ENCODE measurements at regions not wholly inside any gene's neighbourhood (a gene's known extent, or its start where the extent isn't known, plus 50 kb on each side); places are given as distances from the start of the nearest gene placed in this dataset.

DNA sequence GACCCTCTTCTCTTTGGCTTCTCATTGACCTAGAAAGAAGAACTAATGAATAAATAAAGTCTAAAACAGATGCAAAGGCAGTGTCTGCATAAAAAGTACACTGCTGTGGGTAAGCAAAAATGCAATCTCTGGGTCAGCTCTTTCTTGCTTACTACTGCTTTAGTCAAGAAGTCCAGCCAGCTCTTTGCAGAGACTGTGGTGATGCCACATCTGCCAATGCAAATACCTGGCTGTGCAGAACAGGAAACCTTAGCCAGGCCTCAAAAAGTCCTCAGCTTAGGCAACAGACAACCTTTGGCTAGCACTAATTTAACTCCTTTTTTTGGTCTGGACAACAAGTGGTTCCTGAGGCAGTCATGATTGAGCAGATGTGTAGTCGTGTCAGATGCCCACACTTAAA, 73.6 kb upstream of the RND3 start:
- TF ChIP-seq, protein P1, sequence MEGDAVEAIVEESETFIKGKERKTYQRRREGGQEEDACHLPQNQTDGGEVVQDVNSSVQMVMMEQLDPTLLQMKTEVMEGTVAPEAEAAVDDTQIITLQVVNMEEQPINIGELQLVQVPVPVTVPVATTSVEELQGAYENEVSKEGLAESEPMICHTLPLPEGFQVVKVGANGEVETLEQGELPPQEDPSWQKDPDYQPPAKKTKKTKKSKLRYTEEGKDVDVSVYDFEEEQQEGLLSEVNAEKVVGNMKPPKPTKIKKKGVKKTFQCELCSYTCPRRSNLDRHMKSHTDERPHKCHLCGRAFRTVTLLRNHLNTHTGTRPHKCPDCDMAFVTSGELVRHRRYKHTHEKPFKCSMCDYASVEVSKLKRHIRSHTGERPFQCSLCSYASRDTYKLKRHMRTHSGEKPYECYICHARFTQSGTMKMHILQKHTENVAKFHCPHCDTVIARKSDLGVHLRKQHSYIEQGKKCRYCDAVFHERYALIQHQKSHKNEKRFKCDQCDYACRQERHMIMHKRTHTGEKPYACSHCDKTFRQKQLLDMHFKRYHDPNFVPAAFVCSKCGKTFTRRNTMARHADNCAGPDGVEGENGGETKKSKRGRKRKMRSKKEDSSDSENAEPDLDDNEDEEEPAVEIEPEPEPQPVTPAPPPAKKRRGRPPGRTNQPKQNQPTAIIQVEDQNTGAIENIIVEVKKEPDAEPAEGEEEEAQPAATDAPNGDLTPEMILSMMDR (IDR thresholded peaks at IDR 0.05): no peak
- DNase-seq (ENCODE audit: low spot score): no peak
- ATAC-seq (ENCODE audit: low FRiP score): no peak

GRCh38 chr2:150557020-150557600, 69.6 kb upstream of the RND3 start:
- ATAC-seq (ENCODE audit: low FRiP score): no peak
- TF ChIP-seq, protein P1 (IDR thresholded peaks at IDR 0.05): no peak
- DNase-seq (ENCODE audit: low spot score): no peak

- ATAC-seq (ENCODE audit: low FRiP score): no peak
- no peak for DNase-seq (ENCODE audit: low spot score)
- TF ChIP-seq, protein P1 (IDR thresholded peaks at IDR 0.05): no peak
These were observed 68.3 kb upstream of the RND3 start for GRCh38 chr2:150555611-150556356.

GRCh38 chr2:150554046-150554445, 66.6 kb upstream of the RND3 start:
- no peak for ATAC-seq (ENCODE audit: low FRiP score)
- TF ChIP-seq, protein P1 (IDR thresholded peaks at IDR 0.05): no peak
- no peak for DNase-seq (ENCODE audit: low spot score)

- ATAC-seq (ENCODE audit: low FRiP score): no peak
- TF ChIP-seq, protein P1 (IDR thresholded peaks at IDR 0.05): no peak
- DNase-seq (ENCODE audit: low spot score): no peak
These were observed 64.8 kb upstream of the RND3 start for GRCh38 chr2:150552041-150552820.

GRCh38 chr2:150549381-150549780, 61.9 kb upstream of the RND3 start:
- TF ChIP-seq, protein P1 (IDR thresholded peaks at IDR 0.05): no peak
- DNase-seq (ENCODE audit: low spot score) (no peak), ATAC-seq (ENCODE audit: low FRiP score) (no peak)

Measured in omental fat pad (tissue), 3 donors.